ENCODE measurements at regions not wholly inside any gene's neighbourhood (a gene's known extent, or its start where the extent isn't known, plus 50 kb on each side); places are given as distances from the start of the nearest gene placed in this dataset.

DNA sequence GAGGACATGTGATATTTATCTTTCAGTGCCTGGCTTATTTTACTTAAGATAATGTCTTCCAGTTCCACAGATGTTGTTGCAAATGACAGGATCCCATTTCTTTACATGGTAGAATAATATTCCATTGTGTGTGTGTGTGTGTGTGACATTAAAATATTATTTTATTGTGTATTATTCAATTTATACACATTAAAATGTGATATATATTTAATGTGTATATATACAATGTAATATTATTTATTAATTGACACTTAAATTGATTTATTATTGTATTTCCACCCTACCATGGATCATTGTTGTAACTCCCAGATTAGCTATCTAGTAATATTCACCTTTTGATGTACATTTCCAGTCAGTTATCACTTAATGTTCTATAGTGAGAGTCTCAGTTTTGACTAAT lies 1422.5 kb upstream of the ADGRB3 start:
- TF ChIP-seq, protein P1, sequence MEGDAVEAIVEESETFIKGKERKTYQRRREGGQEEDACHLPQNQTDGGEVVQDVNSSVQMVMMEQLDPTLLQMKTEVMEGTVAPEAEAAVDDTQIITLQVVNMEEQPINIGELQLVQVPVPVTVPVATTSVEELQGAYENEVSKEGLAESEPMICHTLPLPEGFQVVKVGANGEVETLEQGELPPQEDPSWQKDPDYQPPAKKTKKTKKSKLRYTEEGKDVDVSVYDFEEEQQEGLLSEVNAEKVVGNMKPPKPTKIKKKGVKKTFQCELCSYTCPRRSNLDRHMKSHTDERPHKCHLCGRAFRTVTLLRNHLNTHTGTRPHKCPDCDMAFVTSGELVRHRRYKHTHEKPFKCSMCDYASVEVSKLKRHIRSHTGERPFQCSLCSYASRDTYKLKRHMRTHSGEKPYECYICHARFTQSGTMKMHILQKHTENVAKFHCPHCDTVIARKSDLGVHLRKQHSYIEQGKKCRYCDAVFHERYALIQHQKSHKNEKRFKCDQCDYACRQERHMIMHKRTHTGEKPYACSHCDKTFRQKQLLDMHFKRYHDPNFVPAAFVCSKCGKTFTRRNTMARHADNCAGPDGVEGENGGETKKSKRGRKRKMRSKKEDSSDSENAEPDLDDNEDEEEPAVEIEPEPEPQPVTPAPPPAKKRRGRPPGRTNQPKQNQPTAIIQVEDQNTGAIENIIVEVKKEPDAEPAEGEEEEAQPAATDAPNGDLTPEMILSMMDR (IDR thresholded peaks at IDR 0.05; ENCODE audit: insufficient read depth, low read length, poor library complexity, severe bottlenecking) = no peak
- no peak for DNase-seq (ENCODE audit: extremely low read depth, insufficient read length)
- no peaks in the 10 kb centered on the region for H3K36me3 ChIP-seq (ENCODE audit: control insufficient read depth, insufficient read depth, low read length)
- no peak overlapping the region for H3K4me3 ChIP-seq (replicated peaks; ENCODE audit: low read depth, low read length)
- no peaks in the 10 kb centered on the region for H3K27me3 ChIP-seq (replicated peaks; ENCODE audit: control insufficient read depth, insufficient read depth, low read length)

DNA sequence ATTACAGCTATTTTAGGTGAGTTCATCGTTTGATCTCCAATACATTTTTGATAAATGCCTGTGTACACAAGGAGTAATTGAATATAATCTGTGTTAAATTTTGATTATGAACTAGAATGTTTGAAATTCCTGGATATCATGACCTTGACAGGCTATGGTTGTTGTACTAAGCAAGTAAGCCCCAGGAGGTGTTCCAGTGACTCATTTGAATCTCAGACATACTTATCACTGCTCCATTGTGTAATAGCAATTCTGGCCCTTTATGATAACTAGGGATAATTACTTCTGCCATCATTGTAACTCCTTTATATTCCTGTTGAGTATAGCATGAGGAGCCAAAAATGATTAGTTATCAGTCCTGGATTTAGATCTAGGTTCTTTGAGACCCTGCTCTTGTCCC lies 1424.6 kb upstream of the ADGRB3 start:
- DNase-seq (ENCODE audit: extremely low read depth, insufficient read length) = no peak
- TF ChIP-seq, protein P1 (IDR thresholded peaks at IDR 0.05; ENCODE audit: insufficient read depth, low read length, poor library complexity, severe bottlenecking) = no peak
- H3K27me3 ChIP-seq (replicated peaks; ENCODE audit: control insufficient read depth, insufficient read depth, low read length) = no peaks in the 10 kb centered on the region
- no peak overlapping the region for H3K4me3 ChIP-seq (replicated peaks; ENCODE audit: low read depth, low read length)
- H3K36me3 ChIP-seq (ENCODE audit: control insufficient read depth, insufficient read depth, low read length) = no peaks in the 10 kb centered on the region

DNA sequence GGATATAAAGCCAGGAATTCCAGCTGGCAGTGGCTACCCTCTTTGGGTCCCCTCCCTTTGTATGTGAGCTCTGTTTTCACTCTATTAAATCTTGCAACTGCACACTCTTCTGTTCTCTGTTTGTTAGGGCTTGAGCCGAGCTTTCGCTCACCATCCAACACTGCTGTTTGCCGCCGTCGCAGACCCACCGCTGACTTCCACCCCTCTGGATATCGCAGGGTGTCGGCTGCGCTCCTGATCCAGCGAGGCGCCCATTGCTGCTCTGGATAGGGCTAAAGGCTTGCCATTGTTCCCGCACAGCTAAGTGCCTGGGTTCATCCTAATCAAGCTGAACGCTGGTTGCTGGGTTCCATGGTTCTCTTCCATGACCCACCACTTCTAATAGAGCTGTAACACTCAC lies 1433.5 kb upstream of the ADGRB3 start:
- Histone ChIP-seq H3K4me3 (replicated peaks; ENCODE audit: low read depth, low read length) (no peak overlapping the region), H3K36me3 (ENCODE audit: control insufficient read depth, insufficient read depth, low read length) (no peaks in the 10 kb centered on the region), H3K27me3 (replicated peaks; ENCODE audit: control insufficient read depth, insufficient read depth, low read length) (no peaks in the 10 kb centered on the region)
- TF ChIP-seq, protein P1 (IDR thresholded peaks at IDR 0.05; ENCODE audit: insufficient read depth, low read length, poor library complexity, severe bottlenecking) = no peak
- DNase-seq (ENCODE audit: extremely low read depth, insufficient read length) = no peak

DNA sequence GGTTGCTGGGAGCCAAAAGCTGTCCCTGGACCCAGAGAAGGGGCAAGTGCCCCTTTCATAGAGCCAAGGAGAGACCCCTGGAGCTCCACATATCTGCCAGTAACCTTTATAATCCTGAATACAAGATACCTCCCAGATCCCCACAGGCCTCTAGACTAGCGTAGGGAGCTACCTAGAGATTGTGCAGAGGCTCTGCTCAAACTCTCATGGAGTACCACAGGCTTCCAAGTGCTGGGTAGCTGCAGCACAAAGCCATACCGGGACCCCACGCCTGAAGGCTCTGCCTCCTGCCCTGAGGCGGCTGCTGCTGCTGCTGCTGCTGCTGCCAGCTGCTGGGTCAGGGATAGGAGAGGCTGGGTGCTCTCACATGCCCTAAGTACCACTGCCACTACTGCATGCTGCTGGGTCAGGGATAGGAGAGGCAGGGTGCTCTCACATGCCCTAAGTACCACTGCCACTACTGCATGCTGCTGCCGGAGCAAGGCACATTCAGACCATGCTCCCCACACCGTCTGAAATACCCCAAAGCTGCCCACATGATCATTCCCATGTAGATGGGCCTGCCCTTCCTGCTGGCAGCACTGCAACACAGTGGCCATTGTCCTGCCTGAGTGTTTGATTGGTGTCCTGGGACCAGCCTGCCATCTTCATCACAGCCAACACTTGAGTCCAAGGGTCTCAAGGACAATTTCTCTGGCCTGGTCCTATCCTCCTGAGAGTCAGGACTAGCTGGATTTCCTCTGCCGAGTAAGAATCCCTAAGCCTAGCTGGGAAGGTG lies 1434.3 kb upstream of the ADGRB3 start:
- Histone ChIP-seq H3K4me3 (replicated peaks; ENCODE audit: low read depth, low read length) (no peak overlapping the region), H3K27me3 (replicated peaks; ENCODE audit: control insufficient read depth, insufficient read depth, low read length) (no peaks in the 10 kb centered on the region), H3K36me3 (ENCODE audit: control insufficient read depth, insufficient read depth, low read length) (no peaks in the 10 kb centered on the region)
- no peak for DNase-seq (ENCODE audit: extremely low read depth, insufficient read length)
- TF ChIP-seq, protein P1 (IDR thresholded peaks at IDR 0.05; ENCODE audit: insufficient read depth, low read length, poor library complexity, severe bottlenecking) = no peak

DNA sequence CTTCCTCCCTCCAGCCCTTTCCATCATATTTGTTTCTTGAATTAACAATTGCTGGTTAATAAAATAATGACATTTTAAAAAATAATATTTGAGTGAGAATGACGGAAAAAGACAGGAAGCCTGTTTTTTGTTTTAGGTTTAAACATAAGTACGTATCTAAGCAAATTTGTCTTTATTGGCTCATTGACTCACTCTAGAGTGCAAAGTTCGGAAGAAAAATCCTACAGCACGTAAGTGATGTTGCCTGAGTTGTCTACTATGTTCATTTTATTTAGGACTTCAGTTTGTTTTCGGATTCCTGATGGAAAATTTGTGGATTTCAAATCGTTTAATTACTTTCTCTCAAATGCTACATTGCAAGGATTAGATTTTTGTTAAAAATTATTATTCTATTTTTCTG lies 1435.7 kb upstream of the ADGRB3 start:
- TF ChIP-seq, protein P1 (IDR thresholded peaks at IDR 0.05; ENCODE audit: insufficient read depth, low read length, poor library complexity, severe bottlenecking) = no peak
- no peaks in the 10 kb centered on the region for H3K27me3 ChIP-seq (replicated peaks; ENCODE audit: control insufficient read depth, insufficient read depth, low read length)
- no peak overlapping the region for H3K4me3 ChIP-seq (replicated peaks; ENCODE audit: low read depth, low read length)
- no peaks in the 10 kb centered on the region for H3K36me3 ChIP-seq (ENCODE audit: control insufficient read depth, insufficient read depth, low read length)
- no peak for DNase-seq (ENCODE audit: extremely low read depth, insufficient read length)
